ENCODE measurements at regions not wholly inside any gene's neighbourhood (a gene's known extent, or its start where the extent isn't known, plus 50 kb on each side); places are given as distances from the start of the nearest gene placed in this dataset.

GRCh38 chr11:134638796-134639430 is 226.9 kb upstream of the B3GAT1 start:
- H3K27me3 ChIP-seq: peaks cover 0 to 5% (median 0%) of the 10 kb centered on the region in 3 donors
- no peak for DNase-seq

DNA sequence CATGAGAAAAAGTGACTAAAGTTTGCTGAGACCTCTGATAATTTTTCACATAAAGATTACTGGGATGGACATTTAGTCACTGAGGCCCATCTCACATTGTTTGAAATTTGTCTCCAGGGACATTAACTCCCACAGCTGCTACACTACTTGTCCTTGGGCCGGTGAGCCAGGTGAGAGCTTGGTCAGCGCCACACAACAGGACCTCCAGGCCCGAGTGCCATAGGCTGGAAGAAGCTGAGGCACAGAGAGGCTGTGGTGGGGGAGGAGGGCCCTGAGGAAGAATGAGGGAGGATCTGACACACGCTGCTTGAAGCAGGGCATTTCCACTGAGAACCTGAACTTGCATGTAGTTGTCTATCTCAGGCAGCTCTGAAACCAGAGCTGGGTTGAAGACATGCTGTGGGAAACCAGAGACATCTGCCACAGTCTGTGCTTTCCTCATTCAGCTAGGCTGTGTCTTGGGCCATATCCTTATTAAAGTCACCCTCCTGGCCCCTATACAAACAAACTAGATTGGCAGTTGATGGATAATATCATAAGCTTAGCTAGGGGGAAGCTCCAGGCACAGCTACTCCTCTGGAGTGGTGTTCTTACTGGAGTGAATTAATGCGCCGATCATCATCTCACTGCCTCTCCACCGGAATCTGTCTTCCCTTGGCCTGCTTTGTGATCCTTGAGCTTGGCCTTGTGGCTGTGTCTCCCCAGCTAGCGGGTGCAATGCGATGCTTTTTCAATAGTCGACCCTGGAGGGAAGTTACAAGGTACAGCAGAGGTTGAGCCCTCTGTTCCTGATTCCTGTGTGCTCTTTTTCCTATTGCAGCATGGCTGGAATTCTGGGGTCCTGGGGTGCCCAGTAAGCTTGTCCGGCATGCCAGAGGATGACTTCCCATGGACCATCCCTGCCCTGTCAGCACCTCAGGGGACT is 225.3 kb upstream of the B3GAT1 start:
- intact Hi-C loops (cut with DNase I): no loop called here
- H3K9me3 ChIP-seq: no peaks in the 10 kb centered on the region
- no peak for TF ChIP-seq EP300 (IDR thresholded peaks at IDR 0.05)
- peaks cover 0 to 5% (median 0%) of the 10 kb centered on the region in 3 donors for H3K27me3 ChIP-seq
- H3K27ac ChIP-seq: no peak overlapping the region
- H3K4me3 ChIP-seq: no peak overlapping the region
- WGBS, 2 donors: 84 to 85% methylated on average over 11 of the region's 11 CpGs
- no peak for DNase-seq
- H3K36me3 ChIP-seq: no peaks in the 10 kb centered on the region
- no peaks in the 10 kb centered on the region for H3K4me1 ChIP-seq

More at GRCh38 chr11:134638796-134639430, 226.9 kb upstream of the B3GAT1 start:
- Histone ChIP-seq H3K4me3 (no peak overlapping the region), H3K27ac (no peak overlapping the region), H3K36me3 (no peaks in the 10 kb centered on the region), H3K9me3 (no peaks in the 10 kb centered on the region), H3K4me1 (peaks cover 0 to 11% (median 8%) of the 10 kb centered on the region in 4 donors)
- no peak for TF ChIP-seq POLR2A (IDR thresholded peaks at IDR 0.05)
- no peak for TF ChIP-seq POLR2AphosphoS5 (IDR thresholded peaks at IDR 0.05)
- no peak for TF ChIP-seq EP300 (IDR thresholded peaks at IDR 0.05)
- TF ChIP-seq CTCF (IDR thresholded peaks at IDR 0.05): no peak
- intact Hi-C loops (cut with DNase I): no loop called here
- 70 to 73% methylated on average over 10 of the region's 10 CpGs for WGBS, 2 donors

DNA sequence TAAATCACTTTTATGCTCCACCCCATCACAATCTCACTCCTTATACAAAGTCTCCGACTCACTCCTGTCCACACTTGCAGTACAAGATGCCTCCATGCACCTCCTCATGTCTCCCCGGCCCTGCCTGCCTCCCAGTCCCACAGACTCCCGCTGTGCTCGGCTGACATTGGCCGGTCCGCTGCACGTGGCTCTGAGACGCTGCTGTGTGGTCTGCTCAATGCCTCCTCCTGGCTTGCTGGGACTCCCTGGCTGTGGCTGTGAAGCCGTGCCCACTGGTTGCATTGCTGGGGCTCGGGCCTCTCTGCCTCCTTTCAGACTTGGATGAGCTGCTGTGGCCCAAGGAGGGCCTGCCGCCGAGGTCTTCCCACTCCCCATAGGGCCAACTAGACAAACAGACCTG is 224.0 kb upstream of the B3GAT1 start:
- H3K27me3 ChIP-seq: peaks cover 0 to 5% (median 0%) of the 10 kb centered on the region in 3 donors
- intact Hi-C loops (cut with DNase I): no loop called here
- 81 to 84% methylated on average over 12 of the region's 12 CpGs for WGBS, 2 donors

GRCh38 chr11:134634897-134635831 is 223.1 kb upstream of the B3GAT1 start:
- TF ChIP-seq POLR2AphosphoS5 (IDR thresholded peaks at IDR 0.05): no peak
- TF ChIP-seq CTCF (IDR thresholded peaks at IDR 0.05): no peak
- TF ChIP-seq POLR2A (IDR thresholded peaks at IDR 0.05): no peak
- no peak for TF ChIP-seq EP300 (IDR thresholded peaks at IDR 0.05)
- H3K9me3 ChIP-seq: no peaks in the 10 kb centered on the region
- 73 to 79% methylated on average over 22 of the region's 22 CpGs for whole genome bisulfite sequencing, 2 donors
- H3K36me3 ChIP-seq: no peaks in the 10 kb centered on the region
- H3K27me3 ChIP-seq: peaks cover 0 to 5% (median 0%) of the 10 kb centered on the region in 3 donors
- intact Hi-C loops (cut with DNase I): no loop called here
- H3K27ac ChIP-seq: no peak overlapping the region
- H3K4me3 ChIP-seq: no peak overlapping the region
- no peak for DNase-seq
- H3K4me1 ChIP-seq: no peaks in the 10 kb centered on the region

More for the DNA sequence above, 224.0 kb upstream of the B3GAT1 start:
- Histone ChIP-seq H3K27ac (no peak overlapping the region), H3K4me1 (no peaks in the 10 kb centered on the region), H3K36me3 (no peaks in the 10 kb centered on the region), H3K4me3 (no peak overlapping the region), H3K9me3 (no peaks in the 10 kb centered on the region)
- DNase-seq: no peak
- no peak for TF ChIP-seq POLR2A (IDR thresholded peaks at IDR 0.05)
- no peak for TF ChIP-seq POLR2AphosphoS5 (IDR thresholded peaks at IDR 0.05)

DNA sequence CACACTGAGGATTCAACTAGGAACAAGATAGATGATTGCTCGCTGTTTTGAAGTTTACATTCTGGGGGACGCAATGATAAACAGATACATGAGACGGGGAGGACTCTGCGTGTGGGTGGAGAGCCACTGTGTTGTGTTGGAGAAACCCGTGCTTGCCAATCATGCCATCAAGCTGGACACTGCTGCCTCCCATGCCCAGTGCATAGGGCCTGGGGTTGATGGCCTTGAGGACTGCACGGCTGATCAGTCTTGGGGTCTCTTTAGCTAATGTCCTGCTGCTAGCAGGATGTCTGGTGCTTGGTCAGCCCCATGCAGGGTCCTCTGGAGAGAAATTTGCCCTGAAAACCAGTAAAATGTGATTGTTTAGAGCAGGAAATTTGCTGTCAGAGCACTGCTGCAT is 221.2 kb upstream of the B3GAT1 start:
- no peak for DNase-seq
- H3K4me3 ChIP-seq: no peak overlapping the region
- no peak overlapping the region for H3K27ac ChIP-seq
- WGBS, 2 donors: 90 to 92% methylated on average over 6 of the region's 6 CpGs
- H3K27me3 ChIP-seq: peaks cover 0 to 5% (median 0%) of the 10 kb centered on the region in 3 donors
- H3K4me1 ChIP-seq: no peaks in the 10 kb centered on the region
- no peak for TF ChIP-seq EP300 (IDR thresholded peaks at IDR 0.05)
- TF ChIP-seq POLR2AphosphoS5 (IDR thresholded peaks at IDR 0.05): no peak
- no peak for TF ChIP-seq POLR2A (IDR thresholded peaks at IDR 0.05)
- no peak for TF ChIP-seq CTCF (IDR thresholded peaks at IDR 0.05)
- intact Hi-C loops (cut with DNase I): no loop called here
- H3K36me3 ChIP-seq: no peaks in the 10 kb centered on the region
- no peaks in the 10 kb centered on the region for H3K9me3 ChIP-seq

Data from sigmoid colon (tissue), 6 donors.